H7 (cell line): ENCODE measurements at regions not wholly inside any gene's neighbourhood (a gene's known extent, or its start where the extent isn't known, plus 50 kb on each side); places are given as distances from the start of the nearest gene placed in this dataset.

Experiments
- DNase-seq: peaks from one replicate; pipeline ENCODE4 v3.0.0; 2012
- H3K27me3 ChIP-seq: 2 replicates; pipeline ENCODE4 v1.6.0; 2011; ENCODE audit warnings: mild to moderate bottlenecking, low read length; ENCODE audit not compliant: control insufficient read depth, insufficient read depth
- H3K36me3 ChIP-seq: replicated peaks from 2 replicates; pipeline ENCODE4 v1.5.1; 2011; ENCODE audit warnings: low read length; ENCODE audit not compliant: control insufficient read depth, insufficient read depth
- H3K4me3 ChIP-seq: 2 replicates; pipeline ENCODE4 v1.5.1; 2011; ENCODE audit warnings: low read depth, mild to moderate bottlenecking, control low read depth, low read length, moderate library complexity; ENCODE audit not compliant: insufficient read depth

GRCh38 chr1:199724049-199724448 lies 303.5 kb upstream of the NR5A2 start:
- H3K4me3 ChIP-seq, result no peak overlapping the region
- H3K36me3 ChIP-seq, result no peaks in the 10 kb centered on the region
- no peak for DNase-seq
- H3K27me3 ChIP-seq, result no peaks in the 10 kb centered on the region

GRCh38 chr1:199725002-199725565 lies 302.4 kb upstream of the NR5A2 start:
- Histone ChIP-seq H3K4me3 (no peak overlapping the region), H3K36me3 (no peaks in the 10 kb centered on the region), H3K27me3 (no peaks in the 10 kb centered on the region)
- no peak for DNase-seq

- H3K27me3 ChIP-seq, result no peaks in the 10 kb centered on the region
Observed at GRCh38 chr1:199727682-199728081, 299.8 kb upstream of the NR5A2 start.

DNA sequence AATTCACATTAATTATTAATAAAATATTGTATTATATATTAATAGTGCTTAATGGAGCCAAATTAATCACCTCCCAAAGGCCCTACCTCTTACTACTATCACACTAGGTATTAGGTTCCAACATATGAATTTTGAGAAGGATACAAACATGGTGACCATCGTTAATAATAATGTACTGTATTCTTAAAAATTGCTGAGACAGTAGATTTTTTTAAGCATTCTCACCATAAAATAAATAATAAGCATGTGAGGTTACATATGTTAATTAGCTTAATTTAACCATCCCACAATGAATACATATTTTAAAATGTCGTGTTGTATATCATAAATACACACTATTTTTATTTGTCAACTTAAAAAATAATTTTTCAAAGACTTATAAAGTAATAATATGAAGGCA lies 299.2 kb upstream of the NR5A2 start:
- Histone ChIP-seq H3K36me3 (no peaks in the 10 kb centered on the region), H3K27me3 (no peaks in the 10 kb centered on the region), H3K4me3 (no peak overlapping the region)
- DNase-seq, result no peak

More at GRCh38 chr1:199727682-199728081, 299.8 kb upstream of the NR5A2 start:
- no peak overlapping the region for H3K4me3 ChIP-seq
- DNase-seq, result no peak
- H3K36me3 ChIP-seq, result no peaks in the 10 kb centered on the region

GRCh38 chr1:199733125-199733524 lies 294.4 kb upstream of the NR5A2 start:
- H3K4me3 ChIP-seq, result no peak overlapping the region
- H3K36me3 ChIP-seq, result no peaks in the 10 kb centered on the region
- no peaks in the 10 kb centered on the region for H3K27me3 ChIP-seq
- DNase-seq, result no peak

DNA sequence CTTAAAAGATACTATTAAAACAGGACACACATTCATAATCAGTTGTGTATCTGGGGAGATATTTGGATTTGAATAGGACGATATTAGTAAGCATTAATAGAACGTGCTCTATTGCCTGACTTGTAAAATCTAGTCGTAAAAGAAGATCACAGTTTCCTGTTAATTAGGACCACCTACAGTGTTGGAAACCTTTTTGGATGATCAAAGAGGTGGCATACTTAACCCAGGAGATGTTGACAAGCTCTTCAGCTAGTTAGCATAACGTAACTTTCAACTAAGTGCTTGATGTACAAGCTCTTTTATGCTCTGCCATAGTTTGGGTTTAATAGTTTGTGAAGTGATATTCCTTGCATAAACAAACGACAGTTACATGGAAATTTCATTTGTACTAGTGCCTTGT lies 293.3 kb upstream of the NR5A2 start:
- Histone ChIP-seq H3K27me3 (no peaks in the 10 kb centered on the region), H3K4me3 (no peak overlapping the region), H3K36me3 (no peaks in the 10 kb centered on the region)
- DNase-seq, result no peak

DNA sequence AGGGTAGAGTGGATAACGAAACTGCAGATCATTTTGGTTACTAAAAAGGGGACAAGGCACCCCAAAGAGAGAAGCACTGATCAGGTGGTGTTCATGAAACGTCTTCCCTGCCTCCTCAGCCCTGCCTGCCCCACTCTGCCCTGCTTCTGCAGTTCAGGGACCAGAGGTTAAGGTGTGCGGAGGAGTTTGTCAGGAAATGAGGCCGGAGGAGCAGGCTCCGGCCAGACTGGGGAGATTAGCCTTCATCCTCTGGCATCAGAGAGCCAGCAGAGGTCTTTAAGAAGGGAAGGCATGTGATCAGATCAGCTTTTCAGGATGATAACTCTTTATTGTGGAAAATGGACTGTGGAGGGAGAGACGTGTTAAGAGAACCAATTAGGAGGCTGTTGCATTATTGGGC lies 291.9 kb upstream of the NR5A2 start:
- Histone ChIP-seq H3K36me3 (no peaks in the 10 kb centered on the region), H3K4me3 (no peak overlapping the region), H3K27me3 (no peaks in the 10 kb centered on the region)
- DNase-seq, result peak; percentile 7

DNA sequence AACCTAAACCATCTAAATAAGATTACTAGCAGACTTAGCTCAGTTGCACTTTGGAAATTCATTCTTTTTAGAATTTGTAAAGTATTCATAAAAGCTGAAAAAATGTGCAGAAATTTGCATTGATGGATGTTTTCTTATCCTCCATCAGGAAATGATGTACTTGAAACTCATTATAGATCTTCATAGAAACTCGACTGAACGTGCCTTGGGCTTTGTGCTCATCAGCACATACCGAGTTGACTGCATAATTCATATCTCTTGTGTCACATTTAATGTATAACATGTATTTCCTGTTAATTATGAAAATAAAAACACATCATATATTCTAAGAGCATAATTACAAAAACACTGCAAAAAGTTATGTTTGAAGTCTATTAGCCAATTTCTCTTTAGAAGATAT lies 290.9 kb upstream of the NR5A2 start:
- DNase-seq, result no peak
- Histone ChIP-seq H3K36me3 (no peaks in the 10 kb centered on the region), H3K27me3 (no peaks in the 10 kb centered on the region), H3K4me3 (no peak overlapping the region)

GRCh38 chr1:199741586-199741985 lies 285.9 kb upstream of the NR5A2 start:
- Histone ChIP-seq H3K27me3 (no peaks in the 10 kb centered on the region), H3K36me3 (no peaks in the 10 kb centered on the region), H3K4me3 (no peak overlapping the region)
- DNase-seq, result no peak

- Histone ChIP-seq H3K27me3 (no peaks in the 10 kb centered on the region), H3K36me3 (no peaks in the 10 kb centered on the region), H3K4me3 (no peak overlapping the region)
- DNase-seq, result no peak
Observed at GRCh38 chr1:199742547-199742946, 285.0 kb upstream of the NR5A2 start.

- Histone ChIP-seq H3K27me3 (no peaks in the 10 kb centered on the region), H3K36me3 (no peaks in the 10 kb centered on the region), H3K4me3 (no peak overlapping the region)
- no peak for DNase-seq
Observed at GRCh38 chr1:199743227-199743626, 284.3 kb upstream of the NR5A2 start.

DNA sequence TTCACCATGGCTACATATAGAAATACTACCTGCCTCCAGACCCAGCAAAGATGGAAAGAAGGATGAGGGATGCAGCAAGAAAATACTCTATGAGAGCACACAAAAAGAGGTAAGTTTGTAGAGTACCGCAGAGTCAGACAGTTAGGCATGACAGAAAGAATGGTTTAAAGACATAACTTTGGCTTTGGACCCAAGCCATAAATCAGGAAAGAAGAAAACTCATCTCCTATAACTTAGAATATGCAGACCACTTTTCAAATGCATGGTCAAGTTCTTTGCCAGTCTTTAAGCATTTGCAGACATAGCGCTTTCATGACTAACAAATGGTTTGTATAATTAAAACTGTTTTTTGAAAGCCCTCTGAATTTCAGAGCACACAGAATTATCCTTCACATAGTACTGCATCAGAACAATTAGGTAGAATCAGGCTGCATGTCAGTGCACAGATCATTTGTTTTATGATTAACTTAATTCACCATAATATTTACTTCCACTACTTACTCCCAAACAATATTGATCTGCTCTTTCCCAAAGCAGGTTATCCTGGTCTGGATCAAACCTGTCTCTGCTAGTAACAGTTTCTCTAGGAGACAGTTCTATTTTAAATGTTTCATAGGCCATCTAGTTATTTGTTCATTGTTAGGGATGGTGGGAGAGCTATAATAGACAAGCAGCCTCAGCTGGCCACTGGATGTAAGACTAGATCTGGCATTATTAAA lies 280.7 kb upstream of the NR5A2 start:
- Histone ChIP-seq H3K27me3 (no peaks in the 10 kb centered on the region), H3K4me3 (no peak overlapping the region), H3K36me3 (no peaks in the 10 kb centered on the region)
- no peak for DNase-seq

DNA sequence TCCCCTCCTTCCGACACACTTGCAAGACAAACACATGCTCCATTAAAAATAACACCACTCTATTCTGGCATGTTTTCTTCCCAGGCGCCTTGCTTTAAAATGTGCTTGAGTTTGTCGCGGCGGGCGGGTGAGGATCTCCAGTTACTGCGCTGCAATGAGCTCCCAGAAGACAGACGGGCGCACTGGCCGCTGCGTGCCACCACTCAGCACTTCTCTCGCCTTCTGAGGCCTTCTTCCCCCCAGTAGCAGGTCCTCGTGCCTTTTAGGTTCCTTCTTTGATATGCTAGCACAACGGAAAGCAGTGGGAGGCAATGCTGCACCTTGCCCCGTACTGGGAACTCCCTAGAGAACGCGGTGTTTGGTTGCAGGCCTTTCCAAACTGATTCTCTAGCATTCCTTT lies 279.5 kb upstream of the NR5A2 start:
- no peaks in the 10 kb centered on the region for H3K27me3 ChIP-seq

DNA sequence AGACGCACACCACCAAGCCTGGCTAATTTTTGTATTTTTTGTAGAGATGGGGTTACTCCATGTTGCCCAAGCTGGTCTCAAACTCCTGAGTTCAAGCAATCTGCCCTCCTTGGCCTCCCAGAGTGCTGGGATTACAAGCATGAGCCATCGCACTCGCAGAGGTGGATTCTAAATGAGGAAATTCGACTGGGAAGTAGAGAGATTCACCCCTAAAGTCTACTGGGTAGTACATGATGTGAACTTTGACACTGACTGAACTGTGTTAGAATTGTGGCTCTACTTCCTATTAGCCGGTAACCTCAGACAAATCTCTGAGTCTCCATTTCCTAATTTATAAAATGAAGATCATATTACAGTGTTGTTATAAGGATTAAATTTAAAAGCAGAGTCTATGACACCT lies 276.0 kb upstream of the NR5A2 start:
- no peak for DNase-seq
- no peak overlapping the region for H3K4me3 ChIP-seq
- no peaks in the 10 kb centered on the region for H3K27me3 ChIP-seq
- H3K36me3 ChIP-seq, result no peaks in the 10 kb centered on the region; the same call in 1 of the 2 replicates

More for the DNA sequence above, 279.5 kb upstream of the NR5A2 start:
- Histone ChIP-seq H3K4me3 (no peak overlapping the region), H3K36me3 (no peaks in the 10 kb centered on the region; the same call in 1 of the 2 replicates)
- peak; percentile 27 for DNase-seq

DNA sequence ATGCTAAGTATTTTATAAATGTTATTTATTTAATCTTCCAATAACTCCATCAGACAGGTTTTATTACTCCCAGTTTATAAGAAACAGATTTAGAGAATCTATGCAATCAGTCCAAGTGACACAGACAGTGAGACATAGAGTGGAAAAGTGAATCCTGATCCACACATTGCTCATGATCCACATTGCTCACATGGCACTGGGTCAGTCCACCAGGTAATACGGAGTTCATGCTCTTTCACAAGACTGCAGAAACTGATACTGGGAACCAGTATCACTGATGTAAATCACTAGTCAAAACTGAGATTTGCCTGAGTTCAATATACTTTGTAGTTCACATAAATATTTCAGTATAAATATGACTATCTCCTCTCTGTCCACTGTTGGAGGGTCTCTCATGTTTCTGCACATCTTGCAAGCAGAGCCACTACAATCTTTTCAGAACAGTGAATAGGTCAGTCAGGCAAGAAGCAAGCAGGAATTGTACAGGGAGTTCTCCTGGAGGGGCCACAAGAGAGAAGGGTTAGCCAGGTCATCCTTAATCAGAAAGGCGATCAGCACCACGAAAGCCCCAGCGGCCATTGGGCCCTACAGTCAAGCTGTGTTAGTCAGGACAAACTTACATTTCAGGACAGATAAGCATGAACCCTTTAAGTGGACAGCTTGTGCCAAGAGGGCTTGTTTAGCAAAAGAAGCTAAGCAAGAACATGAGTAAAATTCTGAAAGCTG lies 275.4 kb upstream of the NR5A2 start:
- H3K4me3 ChIP-seq, result no peak overlapping the region
- no peak for DNase-seq
- no peaks in the 10 kb centered on the region; the same call in 1 of the 2 replicates for H3K36me3 ChIP-seq
- no peaks in the 10 kb centered on the region for H3K27me3 ChIP-seq
